ENCODE measurements at regions not wholly inside any gene's neighbourhood (a gene's known extent, or its start where the extent isn't known, plus 50 kb on each side); places are given as distances from the start of the nearest gene placed in this dataset.
"Not testable (repeated sequence)": the region's sequence is repeated elsewhere in the genome, so short reads cannot be mapped to it uniquely, and the experiment has no call there.

DNA sequence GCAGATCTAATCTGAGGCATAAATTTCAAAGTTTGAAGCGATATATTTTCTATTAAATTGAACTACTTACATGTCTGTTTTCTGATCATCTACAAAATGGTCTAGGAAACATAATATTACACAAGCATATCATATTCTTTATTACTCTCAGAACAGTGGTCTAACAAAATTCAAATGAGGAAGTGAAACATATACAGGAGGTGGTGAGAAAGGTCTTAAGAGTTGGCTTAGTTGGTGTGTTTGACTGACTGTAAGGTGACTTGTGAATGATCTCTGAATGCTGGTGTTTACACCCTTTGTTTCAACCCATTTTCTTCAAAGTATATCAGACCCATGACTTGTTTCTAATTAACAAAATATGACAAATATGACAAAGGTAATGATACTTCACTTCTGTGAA is 1156.8 kb downstream of the SLC16A7 start:
- TF ChIP-seq, protein P1, sequence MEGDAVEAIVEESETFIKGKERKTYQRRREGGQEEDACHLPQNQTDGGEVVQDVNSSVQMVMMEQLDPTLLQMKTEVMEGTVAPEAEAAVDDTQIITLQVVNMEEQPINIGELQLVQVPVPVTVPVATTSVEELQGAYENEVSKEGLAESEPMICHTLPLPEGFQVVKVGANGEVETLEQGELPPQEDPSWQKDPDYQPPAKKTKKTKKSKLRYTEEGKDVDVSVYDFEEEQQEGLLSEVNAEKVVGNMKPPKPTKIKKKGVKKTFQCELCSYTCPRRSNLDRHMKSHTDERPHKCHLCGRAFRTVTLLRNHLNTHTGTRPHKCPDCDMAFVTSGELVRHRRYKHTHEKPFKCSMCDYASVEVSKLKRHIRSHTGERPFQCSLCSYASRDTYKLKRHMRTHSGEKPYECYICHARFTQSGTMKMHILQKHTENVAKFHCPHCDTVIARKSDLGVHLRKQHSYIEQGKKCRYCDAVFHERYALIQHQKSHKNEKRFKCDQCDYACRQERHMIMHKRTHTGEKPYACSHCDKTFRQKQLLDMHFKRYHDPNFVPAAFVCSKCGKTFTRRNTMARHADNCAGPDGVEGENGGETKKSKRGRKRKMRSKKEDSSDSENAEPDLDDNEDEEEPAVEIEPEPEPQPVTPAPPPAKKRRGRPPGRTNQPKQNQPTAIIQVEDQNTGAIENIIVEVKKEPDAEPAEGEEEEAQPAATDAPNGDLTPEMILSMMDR (conservative IDR thresholded peaks at IDR 0.05; ENCODE audit: low read length), result no peak
- no peak overlapping the region for H3K4me3 ChIP-seq (ENCODE audit: low read length)
- DNase-seq (ENCODE audit: low read depth), result no peak

DNA sequence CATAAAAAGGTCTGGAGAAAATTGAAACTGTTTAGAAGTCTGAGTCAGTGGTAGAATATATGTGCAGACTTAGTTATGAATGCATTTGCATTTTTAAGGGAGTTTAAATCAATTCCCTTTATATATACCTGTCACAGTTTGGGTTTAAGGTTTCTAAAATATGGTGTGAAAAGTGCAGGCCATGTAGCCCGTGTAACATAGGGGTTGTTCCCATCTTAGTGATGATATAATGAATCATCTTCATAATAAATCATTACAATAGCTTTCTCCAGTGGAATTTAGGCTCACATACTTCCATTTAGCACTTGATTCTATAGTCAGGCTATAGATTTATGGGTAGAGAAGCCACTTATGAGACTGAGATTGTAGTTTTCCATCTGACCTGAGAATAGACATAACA is 1162.4 kb downstream of the SLC16A7 start:
- DNase-seq (ENCODE audit: low read depth), result no peak
- H3K4me3 ChIP-seq (ENCODE audit: low read length), result no peak overlapping the region
- TF ChIP-seq, protein P1 (conservative IDR thresholded peaks at IDR 0.05; ENCODE audit: low read length), result no peak

DNA sequence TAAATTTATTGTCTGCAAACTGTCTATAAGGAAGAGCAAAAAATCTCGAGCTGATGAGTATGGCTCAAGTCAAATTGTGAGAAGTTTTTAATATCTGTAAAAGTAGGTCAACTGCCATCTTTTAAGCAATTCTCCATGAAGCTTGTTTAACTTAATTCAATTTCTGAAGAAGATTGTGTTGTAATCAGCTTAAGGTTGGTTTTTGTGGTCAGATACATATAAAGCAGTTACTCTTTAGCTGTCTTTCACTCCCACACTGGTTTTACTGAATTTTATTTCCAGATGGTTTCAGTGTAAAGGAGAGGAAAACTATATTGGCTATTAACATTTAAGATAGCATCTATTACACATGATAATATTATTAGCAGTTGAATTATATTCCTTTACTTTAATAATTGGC is 1165.1 kb downstream of the SLC16A7 start:
- TF ChIP-seq, protein P1 (conservative IDR thresholded peaks at IDR 0.05; ENCODE audit: low read length), result no peak
- H3K4me3 ChIP-seq (ENCODE audit: low read length), result no peak overlapping the region
- no peak for DNase-seq (ENCODE audit: low read depth)

DNA sequence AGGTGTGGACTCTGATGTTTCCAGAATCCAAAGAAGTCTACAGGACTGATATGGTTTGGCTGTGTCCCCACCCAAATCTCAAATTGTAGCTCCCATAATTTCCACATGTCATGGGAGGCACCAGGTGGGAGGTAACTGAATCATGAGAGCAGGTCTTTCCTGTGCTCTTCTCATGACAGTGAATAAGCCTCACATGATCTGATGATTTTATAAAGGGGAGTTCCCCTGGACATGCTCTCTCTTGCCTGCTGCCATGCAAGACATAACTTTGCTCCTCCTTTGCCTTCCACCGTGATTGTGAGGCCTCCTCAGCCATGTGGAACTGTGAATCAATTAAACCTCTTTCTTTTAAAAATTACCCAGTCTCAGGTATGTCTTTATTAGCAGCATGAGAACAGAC is 1205.3 kb downstream of the SLC16A7 start:
- DNase-seq (ENCODE audit: low read depth); H3K4me3 ChIP-seq (ENCODE audit: low read length): not testable (repeated sequence)

DNA sequence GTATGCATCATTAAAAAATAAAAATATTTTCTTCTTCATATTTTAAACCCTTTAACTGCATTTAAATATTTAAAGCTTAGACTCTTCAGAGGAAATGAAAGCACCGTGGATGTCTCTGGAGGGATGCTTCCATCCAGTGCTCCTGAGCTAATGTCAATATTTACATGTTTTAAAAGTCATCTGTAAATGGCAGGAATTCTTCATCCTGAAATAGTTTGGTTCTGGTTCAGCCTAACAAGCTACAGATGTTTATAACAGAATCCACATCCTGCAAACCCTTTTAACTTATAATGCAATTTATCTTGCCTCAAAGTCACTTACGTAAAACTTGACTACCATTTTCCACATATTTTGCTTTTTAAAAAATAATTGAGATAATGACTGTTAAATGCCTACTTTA is 1207.3 kb downstream of the SLC16A7 start:
- H3K4me3 ChIP-seq (ENCODE audit: low read length), result no peak overlapping the region
- DNase-seq (ENCODE audit: low read depth), result no peak
- TF ChIP-seq, protein P1 (conservative IDR thresholded peaks at IDR 0.05; ENCODE audit: low read length), result no peak

DNA sequence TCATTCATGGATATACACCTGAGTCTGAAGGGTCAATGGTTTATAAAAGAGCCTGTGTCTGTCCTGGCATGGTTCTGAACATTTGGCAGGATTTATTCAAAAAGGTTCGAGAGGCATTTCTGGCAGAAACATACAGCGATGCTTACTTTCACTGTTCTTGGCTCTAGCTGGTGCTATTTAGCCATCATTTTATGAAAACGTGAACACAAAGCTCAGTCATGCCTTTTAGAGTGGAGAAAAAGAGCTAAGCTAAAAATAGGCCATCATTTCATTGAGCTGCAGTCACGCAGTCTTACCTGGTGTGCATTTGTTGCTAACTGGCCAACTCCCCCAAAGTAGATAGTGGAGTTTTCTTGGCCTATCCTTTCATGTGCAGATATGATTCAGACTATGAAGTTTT is 1209.5 kb downstream of the SLC16A7 start:
- DNase-seq (ENCODE audit: low read depth), result no peak
- TF ChIP-seq, protein P1 (conservative IDR thresholded peaks at IDR 0.05; ENCODE audit: low read length), result no peak
- no peak overlapping the region for H3K4me3 ChIP-seq (ENCODE audit: low read length)

DNA sequence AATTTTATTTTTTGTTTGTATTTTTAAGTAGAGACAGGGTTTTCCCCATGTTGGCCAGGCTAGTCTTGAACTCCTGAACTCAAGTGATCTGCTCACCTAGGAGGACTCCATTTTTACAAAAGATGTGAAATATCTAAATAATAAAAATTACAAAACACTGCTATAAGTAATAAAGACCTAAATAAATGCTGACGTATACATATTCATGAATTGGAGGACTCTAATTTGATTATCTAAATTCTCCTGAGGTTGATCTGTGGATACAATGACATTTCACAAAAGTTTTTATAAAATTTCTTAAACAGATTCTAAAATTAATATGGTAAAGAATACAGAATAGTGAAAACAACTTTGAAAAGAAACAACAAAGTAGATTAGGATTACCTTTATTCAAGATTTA is 1224.0 kb downstream of the SLC16A7 start:
- no peak overlapping the region for H3K4me3 ChIP-seq (ENCODE audit: low read length)
- TF ChIP-seq, protein P1 (conservative IDR thresholded peaks at IDR 0.05; ENCODE audit: low read length), result no peak
- DNase-seq (ENCODE audit: low read depth), result no peak

DNA sequence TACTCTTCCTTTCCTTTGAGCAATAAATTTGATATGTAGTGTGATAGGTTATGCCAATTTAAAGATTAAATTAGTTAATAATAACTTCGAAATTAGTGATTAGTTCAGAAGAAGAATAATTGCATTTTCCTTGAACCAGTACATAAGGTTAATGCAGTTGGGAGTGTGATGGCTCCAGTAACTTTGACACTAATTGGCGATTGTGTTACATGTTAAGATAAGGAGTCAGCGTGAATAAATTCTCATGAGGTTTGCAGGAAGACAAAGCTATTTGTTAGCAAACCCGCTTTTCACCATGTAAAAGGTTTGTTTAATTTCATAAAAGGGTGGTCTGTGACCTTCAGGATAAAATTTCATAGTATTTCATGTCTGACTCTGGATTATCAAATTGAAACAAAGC is 1226.8 kb downstream of the SLC16A7 start:
- DNase-seq (ENCODE audit: low read depth), result no peak
- H3K4me3 ChIP-seq (ENCODE audit: low read length), result no peak overlapping the region
- TF ChIP-seq, protein P1 (conservative IDR thresholded peaks at IDR 0.05; ENCODE audit: low read length), result no peak
